ENCODE measurements at regions not wholly inside any gene's neighbourhood (a gene's known extent, or its start where the extent isn't known, plus 50 kb on each side); places are given as distances from the start of the nearest gene placed in this dataset.

DNA sequence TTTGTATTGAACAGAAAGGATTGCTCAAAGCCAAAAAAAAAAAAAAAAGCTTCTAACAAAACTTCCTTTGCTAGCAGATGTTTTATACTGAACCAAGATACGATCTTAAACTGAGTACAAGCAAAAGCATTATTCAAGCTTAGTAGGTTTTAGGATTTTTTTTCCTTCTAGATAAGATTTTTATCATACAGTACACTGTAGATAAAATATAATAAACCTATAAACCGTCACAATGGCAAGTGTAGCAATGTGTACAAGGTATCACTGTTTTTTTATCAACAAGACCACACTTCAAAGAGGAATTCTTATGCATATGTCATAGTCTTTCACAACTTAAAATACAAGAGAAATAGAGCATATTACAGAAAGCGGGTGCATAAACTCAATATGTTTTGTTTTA is 56.5 kb upstream of the TRPM3 start:
- Histone ChIP-seq H3K4me3 (ENCODE audit: low read depth in 1 of 2, low read length in 2 of 2) (no peak overlapping the region), H3K27ac (ENCODE audit: low read length) (no peak overlapping the region), H3K36me3 (ENCODE audit: control insufficient read depth in 1 of 2, insufficient read depth in 2 of 2, low read length in 2 of 2) (no peaks in the 10 kb centered on the region), H3K27me3 (ENCODE audit: low read depth, low read length) (no peaks in the 10 kb centered on the region), H3K9me3 (ENCODE audit: control insufficient read depth in 1 of 2, low read length in 2 of 2) (no peaks in the 10 kb centered on the region), H3K4me1 (ENCODE audit: control insufficient read depth in 1 of 2, insufficient read depth in 2 of 2, low read length in 2 of 2) (no peaks in the 10 kb centered on the region)

DNA sequence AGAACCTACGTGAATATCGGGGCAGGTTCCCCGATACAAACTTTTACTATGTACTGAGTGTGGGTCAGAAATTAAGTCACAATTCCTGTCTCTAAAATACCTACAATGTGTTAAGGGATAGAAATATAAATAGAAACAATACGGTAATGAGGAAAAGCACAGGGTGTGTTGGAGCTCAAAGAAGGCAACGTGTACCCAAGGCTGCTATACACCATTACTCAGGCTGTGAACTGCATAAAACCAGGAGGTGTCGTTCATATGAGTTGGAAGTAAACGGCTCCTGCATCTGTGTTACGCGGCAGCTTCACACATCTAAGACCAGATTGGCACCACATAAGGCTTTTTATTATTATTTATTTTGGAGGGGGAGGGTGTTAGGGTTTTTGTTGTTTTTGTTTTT is 50.1 kb upstream of the TRPM3 start:
- no peak overlapping the region for H3K27ac ChIP-seq (ENCODE audit: low read length)

More for the DNA sequence above, 50.1 kb upstream of the TRPM3 start:
- Histone ChIP-seq H3K36me3 (ENCODE audit: control insufficient read depth in 1 of 2, insufficient read depth in 2 of 2, low read length in 2 of 2) (no peaks in the 10 kb centered on the region), H3K27me3 (ENCODE audit: low read depth, low read length) (no peaks in the 10 kb centered on the region), H3K9me3 (ENCODE audit: control insufficient read depth in 1 of 2, low read length in 2 of 2) (no peaks in the 10 kb centered on the region), H3K4me1 (ENCODE audit: control insufficient read depth in 1 of 2, insufficient read depth in 2 of 2, low read length in 2 of 2) (no peaks in the 10 kb centered on the region), H3K4me3 (ENCODE audit: low read depth in 1 of 2, low read length in 2 of 2) (no peak overlapping the region)

All from muscle layer of duodenum (tissue), 2 donors.